A549 (cell line): ENCODE measurements at regions not wholly inside any gene's neighbourhood (a gene's known extent, or its start where the extent isn't known, plus 50 kb on each side); places are given as distances from the start of the nearest gene placed in this dataset.

Experiments used
- CEBPB ChIP-seq, 2 experiments: fragments of >200 bp in 1 of 2; sonication (Bioruptor Twin) in 1 of 2; formaldehyde crosslinking in 1 of 2; IDR thresholded peaks; 2 replicates each; pipeline ENCODE4 v1.6.1; 2012 to 2016
- CTCF ChIP-seq: fragments of >200 bp; sonication (Bioruptor Twin); formaldehyde crosslinking; IDR thresholded peaks from 3 replicates; pipeline ENCODE4 v1.5.1; 2016
- JUNB ChIP-seq: fragments of >200 bp; sonication (Bioruptor Twin); formaldehyde crosslinking; IDR thresholded peaks from 2 replicates; pipeline ENCODE4 v1.6.1; 2016
- MAX ChIP-seq: IDR thresholded peaks from 2 replicates; pipeline ENCODE4 v1.6.1; 2012
- SMC3 ChIP-seq: fragments of >200 bp; sonication (Bioruptor Twin); formaldehyde crosslinking; IDR thresholded peaks from 3 replicates; pipeline ENCODE4 v1.6.1; 2018; ENCODE audit warnings: inconsistent platforms

- TF ChIP-seq JUNB (no peak), CEBPB (IDR thresholded peaks at IDR 0.05) (no peak), CTCF (no peak), SMC3 (no peak), MAX (no peak)
Measured at GRCh38 chr3:63726656-63727055, 74.2 kb downstream of the SNTN start.
